ENCODE measurements at regions not wholly inside any gene's neighbourhood (a gene's known extent, or its start where the extent isn't known, plus 50 kb on each side); places are given as distances from the start of the nearest gene placed in this dataset.

- no peak for TF ChIP-seq POLR2A (IDR thresholded peaks at IDR 0.05)
- TF ChIP-seq CTCF (IDR thresholded peaks at IDR 0.05): no peak
Measured at GRCh38 chr13:83440465-83440864, 441.8 kb downstream of the SLITRK1 start.
